ENCODE measurements at regions not wholly inside any gene's neighbourhood (a gene's known extent, or its start where the extent isn't known, plus 50 kb on each side); places are given as distances from the start of the nearest gene placed in this dataset.

GRCh38 chr11:134591338-134591737 is 179.3 kb upstream of the B3GAT1 start:
- Histone ChIP-seq H3K36me3 (replicated peaks in 1 of 2; ENCODE audit: control insufficient read depth in 1 of 2, insufficient read depth in 2 of 2, low read length in 2 of 2) (no peaks in the 10 kb centered on the region), H4K20me1 (ENCODE audit: insufficient read depth, low read length) (no peaks in the 10 kb centered on the region), H3K4me3 (replicated peaks in 1 of 3; ENCODE audit: insufficient read depth in 1 of 3, low read depth in 2 of 3, low read length in 3 of 3) (no peak overlapping the region), H3K9me3 (ENCODE audit: low read length) (no peaks in the 10 kb centered on the region), H3K4me1 (ENCODE audit: insufficient read depth, low read length) (no peaks in the 10 kb centered on the region), H3K27ac (ENCODE audit: extremely low read length, insufficient read depth, low read length) (no peak overlapping the region), H3K79me2 (ENCODE audit: insufficient read depth, low read length) (no peaks in the 10 kb centered on the region), H3K9ac (ENCODE audit: insufficient read depth, low read depth, low read length) (no peak overlapping the region), H3K27me3 (ENCODE audit: control insufficient read depth in 1 of 2, insufficient read depth in 2 of 2, low read length in 2 of 2) (0 out of 5 replicates have a peak, but pooled peaks cover 0 to 4% of the 10 kb centered on the region in 2 experiments), H3K4me2 (ENCODE audit: low read depth, low read length) (no peak overlapping the region), H2AFZ (ENCODE audit: low read length) (no peak overlapping the region)
- ChIA-PET CTCF (ENCODE audit: low intra/inter-chr PET ratio, low total read pairs) (no interaction called here), POLR2A (no interaction called here)
- FAIRE-seq, result no peak
- WGBS (ENCODE audit: low lambda C conversion rate), result 1% methylated on average over 3 of the region's 3 CpGs
- in situ Hi-C loops (cut with HindIII; ENCODE audit: extremely low pct_ligation_motif_present, low pct_unique_long_range_greater_than_20kb), result no loop called here
- intact Hi-C loops (cut with micrococcal nuclease; ENCODE audit: unreplicated experiment), result no loop called here
- BruUV-seq (replicated peaks), result no TSS peak
- DNase-seq (ENCODE audit: low spot score), result no peak
- no peak for ATAC-seq
- no peak for TF ChIP-seq ZBTB25 (CRISPR knock-in tag; IDR thresholded peaks at IDR 0.05)
- no peak for TF ChIP-seq ZBTB7A (CRISPR knock-in tag; IDR thresholded peaks at IDR 0.05)
- TF ChIP-seq PAF1 (CRISPR knock-in tag; IDR thresholded peaks at IDR 0.05), result no peak
- TF ChIP-seq CREB3 (CRISPR knock-in tag; IDR thresholded peaks at IDR 0.05), result no peak
- TF ChIP-seq, protein P1, sequence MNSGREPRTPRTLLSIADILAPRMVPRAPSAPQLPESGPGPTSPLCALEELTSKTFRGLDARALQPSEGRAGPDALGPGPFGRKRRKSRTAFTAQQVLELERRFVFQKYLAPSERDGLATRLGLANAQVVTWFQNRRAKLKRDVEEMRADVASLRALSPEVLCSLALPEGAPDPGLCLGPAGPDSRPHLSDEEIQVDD (CRISPR knock-in tag; IDR thresholded peaks at IDR 0.05; ENCODE audit: borderline replicate concordance), result no peak
- no peak for TF ChIP-seq FOXK2 (IDR thresholded peaks at IDR 0.05)
- TF ChIP-seq, protein P2, sequence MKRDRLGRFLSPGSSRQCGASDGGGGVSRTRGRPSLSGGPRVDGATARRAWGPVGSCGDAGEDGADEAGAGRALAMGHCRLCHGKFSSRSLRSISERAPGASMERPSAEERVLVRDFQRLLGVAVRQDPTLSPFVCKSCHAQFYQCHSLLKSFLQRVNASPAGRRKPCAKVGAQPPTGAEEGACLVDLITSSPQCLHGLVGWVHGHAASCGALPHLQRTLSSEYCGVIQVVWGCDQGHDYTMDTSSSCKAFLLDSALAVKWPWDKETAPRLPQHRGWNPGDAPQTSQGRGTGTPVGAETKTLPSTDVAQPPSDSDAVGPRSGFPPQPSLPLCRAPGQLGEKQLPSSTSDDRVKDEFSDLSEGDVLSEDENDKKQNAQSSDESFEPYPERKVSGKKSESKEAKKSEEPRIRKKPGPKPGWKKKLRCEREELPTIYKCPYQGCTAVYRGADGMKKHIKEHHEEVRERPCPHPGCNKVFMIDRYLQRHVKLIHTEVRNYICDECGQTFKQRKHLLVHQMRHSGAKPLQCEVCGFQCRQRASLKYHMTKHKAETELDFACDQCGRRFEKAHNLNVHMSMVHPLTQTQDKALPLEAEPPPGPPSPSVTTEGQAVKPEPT (CRISPR knock-in tag; IDR thresholded peaks at IDR 0.05; ENCODE audit: low read depth), result no peak
- no peak for TF ChIP-seq KAT2B (IDR thresholded peaks at IDR 0.05; ENCODE audit: borderline replicate concordance, low read depth, low read length)
- no peak for TF ChIP-seq PHF20 (CRISPR knock-in tag; IDR thresholded peaks at IDR 0.05)
- no peak for TF ChIP-seq ZNF629 (CRISPR knock-in tag; conservative IDR thresholded peaks at IDR 0.05)
- TF ChIP-seq SCMH1 (CRISPR knock-in tag; IDR thresholded peaks at IDR 0.05; ENCODE audit: borderline replicate concordance), result no peak
- no peak for TF ChIP-seq BHLHE40 (IDR thresholded peaks at IDR 0.05; ENCODE audit: low read length)
- TF ChIP-seq, protein P3, sequence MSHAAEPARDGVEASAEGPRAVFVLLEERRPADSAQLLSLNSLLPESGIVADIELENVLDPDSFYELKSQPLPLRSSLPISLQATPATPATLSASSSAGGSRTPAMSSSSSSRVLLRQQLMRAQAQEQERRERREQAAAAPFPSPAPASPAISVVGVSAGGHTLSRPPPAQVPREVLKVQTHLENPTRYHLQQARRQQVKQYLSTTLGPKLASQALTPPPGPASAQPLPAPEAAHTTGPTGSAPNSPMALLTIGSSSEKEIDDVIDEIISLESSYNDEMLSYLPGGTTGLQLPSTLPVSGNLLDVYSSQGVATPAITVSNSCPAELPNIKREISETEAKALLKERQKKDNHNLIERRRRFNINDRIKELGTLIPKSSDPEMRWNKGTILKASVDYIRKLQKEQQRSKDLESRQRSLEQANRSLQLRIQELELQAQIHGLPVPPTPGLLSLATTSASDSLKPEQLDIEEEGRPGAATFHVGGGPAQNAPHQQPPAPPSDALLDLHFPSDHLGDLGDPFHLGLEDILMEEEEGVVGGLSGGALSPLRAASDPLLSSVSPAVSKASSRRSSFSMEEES (CRISPR knock-in tag; IDR thresholded peaks at IDR 0.05), result no peak
- TF ChIP-seq FUBP1 (CRISPR knock-in tag; IDR thresholded peaks at IDR 0.05; ENCODE audit: borderline replicate concordance), result no peak
